HepG2 (cell line): ENCODE measurements at regions not wholly inside any gene's neighbourhood (a gene's known extent, or its start where the extent isn't known, plus 50 kb on each side); places are given as distances from the start of the nearest gene placed in this dataset.

ENCODE experiments used
- EHMT2 ChIP-seq: fragments of 200-600 bp; sonication (generic); IDR thresholded peaks from 2 replicates; pipeline ENCODE4 v1.7.0; 2017; ENCODE audit warnings: antibody characterized with exemption, low read depth, low read length, borderline replicate concordance
- ETV5 ChIP-seq: IDR thresholded peaks from 2 replicates; pipeline ENCODE4 v1.6.1; 2018; ENCODE audit warnings: missing biosample characterization, missing genetic modification reagents, inconsistent platforms, borderline replicate concordance
- GFI1 ChIP-seq: sonication (generic); formaldehyde crosslinking; IDR thresholded peaks from 2 replicates; pipeline ENCODE4 v1.5.0; 2020; ENCODE audit warnings: missing genetic modification reagents, mild to moderate bottlenecking, borderline replicate concordance
- HOXA5 ChIP-seq: sonication (generic); formaldehyde crosslinking; IDR thresholded peaks from 2 replicates; pipeline ENCODE4 v1.4.0; 2020; ENCODE audit warnings: missing genetic modification reagents
- HOXA7 ChIP-seq: sonication (generic); formaldehyde crosslinking; IDR thresholded peaks from 2 replicates; pipeline ENCODE4 v1.8.1; 2022; ENCODE audit warnings: mild to moderate bottlenecking, missing genetic modification reagents, moderate library complexity
- NFYC ChIP-seq: IDR thresholded peaks from 2 replicates; pipeline ENCODE4 v1.6.1; 2016; ENCODE audit warnings: missing genetic modification reagents, missing compliant biosample characterization
- PHF5A ChIP-seq: IDR thresholded peaks from one replicate; pipeline ENCODE4 v1.6.1; 2018; ENCODE audit warnings: low read depth, missing genetic modification reagents; ENCODE audit not compliant: unreplicated experiment
- PRDM4 ChIP-seq: sonication (generic); formaldehyde crosslinking; IDR thresholded peaks from 2 replicates; pipeline ENCODE4 v1.9.0; 2021; ENCODE audit warnings: missing genetic modification reagents, borderline replicate concordance
- RELA ChIP-seq: sonication (generic); formaldehyde crosslinking; IDR thresholded peaks from 2 replicates; pipeline ENCODE4 v1.4.0; 2020; ENCODE audit warnings: missing genetic modification reagents
- SUZ12 ChIP-seq: fragments of 150-350 bp; IDR thresholded peaks from 2 replicates; pipeline ENCODE4 v1.6.1; 2014; ENCODE audit warnings: low read depth, low read length
- TAF15 ChIP-seq: fragments of 200-400 bp; formaldehyde crosslinking; IDR thresholded peaks from one replicate; pipeline ENCODE4 v1.6.1; 2018; ENCODE audit warnings: mild to moderate bottlenecking, low read depth, low read length; ENCODE audit not compliant: poor library complexity, severe bottlenecking
- USF2 ChIP-seq, 2 experiments: sonication (generic) in 1 of 2; formaldehyde crosslinking in 1 of 2; IDR thresholded peaks; 2 replicates each; pipeline versions ENCODE4 v1.5.1 to v1.6.1; 2011 to 2020; ENCODE audit warnings: borderline replicate concordance in 1 of 2, low read depth in 1 of 2, low read length in 1 of 2, mild to moderate bottlenecking in 1 of 2, missing genetic modification reagents in 1 of 2, moderate library complexity in 1 of 2
- YEATS2 ChIP-seq: sonication (generic); formaldehyde crosslinking; IDR thresholded peaks from 2 replicates; pipeline ENCODE4 v1.4.0; 2020; ENCODE audit warnings: missing genetic modification reagents, borderline replicate concordance
- YEATS4 ChIP-seq: sonication (generic); formaldehyde crosslinking; IDR thresholded peaks from 2 replicates; pipeline ENCODE4 v1.4.0; 2020; ENCODE audit warnings: missing genetic modification reagents, borderline replicate concordance
- ZFP62 ChIP-seq: sonication (generic); formaldehyde crosslinking; IDR thresholded peaks from 2 replicates; pipeline ENCODE4 v1.4.0; 2020; ENCODE audit warnings: missing genetic modification reagents
- ZKSCAN5 ChIP-seq: sonication (generic); formaldehyde crosslinking; IDR thresholded peaks from 2 replicates; pipeline ENCODE4 v1.5.1; 2020; ENCODE audit warnings: mild to moderate bottlenecking, missing genetic modification reagents
- ZNF18 ChIP-seq: sonication (generic); formaldehyde crosslinking; IDR thresholded peaks from 2 replicates; pipeline ENCODE4 v1.8.0; 2022; ENCODE audit warnings: mild to moderate bottlenecking, missing genetic modification reagents; ENCODE audit not compliant: insufficient replicate concordance
- ZNF232 ChIP-seq: sonication (generic); formaldehyde crosslinking; IDR thresholded peaks from 2 replicates; pipeline ENCODE4 v1.4.0; 2020; ENCODE audit warnings: missing genetic modification reagents, borderline replicate concordance
- ZNF350 ChIP-seq: sonication (generic); formaldehyde crosslinking; IDR thresholded peaks from 2 replicates; pipeline ENCODE4 v1.4.0; 2020; ENCODE audit warnings: mild to moderate bottlenecking, low read depth, missing genetic modification reagents, borderline replicate concordance
- ZNF431 ChIP-seq: sonication (generic); formaldehyde crosslinking; IDR thresholded peaks from 2 replicates; pipeline ENCODE4 v1.9.0; 2022; ENCODE audit warnings: missing genetic modification reagents, low read depth, mild to moderate bottlenecking, borderline replicate concordance
- ZNF703 ChIP-seq: sonication (generic); formaldehyde crosslinking; IDR thresholded peaks from 2 replicates; pipeline ENCODE4 v1.5.1; 2020; ENCODE audit warnings: missing genetic modification reagents, mild to moderate bottlenecking, moderate library complexity, borderline replicate concordance

- TF ChIP-seq ZNF18 (CRISPR knock-in tag): peak; percentile 92
- TF ChIP-seq ZNF703 (CRISPR knock-in tag): no peak
- peak; percentile 98 for TF ChIP-seq ZNF431
- TF ChIP-seq ZKSCAN5: no peak
- TF ChIP-seq SUZ12: no peak
- TF ChIP-seq NFYC (CRISPR knock-in tag): peak; percentile 40
- TF ChIP-seq ETV5 (CRISPR knock-in tag): peak; percentile 99
- TF ChIP-seq HOXA7 (CRISPR knock-in tag): no peak
- TF ChIP-seq HOXA5 (CRISPR knock-in tag): no peak
- TF ChIP-seq USF2 (IDR thresholded peaks at IDR 0.05; ENCODE audit: low read depth, low read length): peak; percentile 77
- TF ChIP-seq USF2 (CRISPR knock-in tag; IDR thresholded peaks at IDR 0.05; ENCODE audit: borderline replicate concordance): 0 out of 2 replicates have a peak, but pooled peaks have one; percentile 62
- TF ChIP-seq GFI1: peak; percentile 93; the same call in 1 of the 2 replicates
- peak; percentile 18; the same call in 1 of the 2 replicates for TF ChIP-seq RELA (CRISPR knock-in tag)
- TF ChIP-seq YEATS2 (CRISPR knock-in tag): peak; percentile 90; the same call in 1 of the 2 replicates
- no peak for TF ChIP-seq EHMT2
- no peak for TF ChIP-seq TAF15
- no peak for TF ChIP-seq PRDM4 (CRISPR knock-in tag)
- TF ChIP-seq YEATS4 (CRISPR knock-in tag): peak; percentile 83; the same call in 1 of the 2 replicates
- TF ChIP-seq PHF5A (CRISPR knock-in tag): peak; percentile 80
- peak; percentile 80 for TF ChIP-seq ZNF232 (CRISPR knock-in tag)
- TF ChIP-seq ZFP62 (CRISPR knock-in tag): no peak
- TF ChIP-seq ZNF350 (CRISPR knock-in tag): peak; percentile 96
Observed at GRCh38 chr16:14364386-14365199, 265.5 kb downstream of the PARN start (continued).
